Liver (tissue), 8 donors: ENCODE measurements at regions not wholly inside any gene's neighbourhood (a gene's known extent, or its start where the extent isn't known, plus 50 kb on each side); places are given as distances from the start of the nearest gene placed in this dataset.

Experiments
- DNase-seq: peaks from one replicate; pipeline ENCODE4 v3.0.0-alpha.2; 2017; ENCODE audit warnings: low spot score
- H3K27ac ChIP-seq, 2 donors: one replicate each; pipeline ENCODE4 v1.7.0; 2013; ENCODE audit warnings: inconsistent platforms in 2 of 2, low read length in 2 of 2, control low read depth in 1 of 2, low read depth in 1 of 2, mild to moderate bottlenecking in 1 of 2
- H3K27me3 ChIP-seq, 4 donors: one replicate each; pipeline versions ENCODE4 v1.6.1 to v1.7.0; 2013; ENCODE audit warnings: low read length in 3 of 4, inconsistent platforms in 1 of 4, mild to moderate bottlenecking in 1 of 4, moderate library complexity in 1 of 4; ENCODE audit not compliant: control insufficient read depth in 4 of 4, insufficient read depth in 4 of 4
- H3K36me3 ChIP-seq, 4 donors: one replicate each; pipeline versions ENCODE4 v1.6.1 to v1.7.0; 2013; ENCODE audit warnings: low read length in 3 of 4, mild to moderate bottlenecking in 3 of 4, low read depth in 1 of 4, moderate library complexity in 1 of 4; ENCODE audit not compliant: control insufficient read depth in 4 of 4, insufficient read depth in 3 of 4
- H3K4me1 ChIP-seq, 4 donors: one replicate each; pipeline versions ENCODE4 v1.6.1 to v1.7.0; 2013; ENCODE audit warnings: low read length in 3 of 4, mild to moderate bottlenecking in 3 of 4, moderate library complexity in 1 of 4; ENCODE audit not compliant: control insufficient read depth in 4 of 4, insufficient read depth in 4 of 4
- H3K4me3 ChIP-seq, 3 donors: one replicate each; pipeline versions ENCODE4 v1.6.1 to v1.7.0; 2013; ENCODE audit warnings: low read length in 3 of 3, control low read depth in 1 of 3, low read depth in 1 of 3, mild to moderate bottlenecking in 1 of 3
- H3K9ac ChIP-seq, 2 donors: one replicate each; pipeline ENCODE4 v1.7.0; 2013; ENCODE audit warnings: low read length in 2 of 2, mild to moderate bottlenecking in 2 of 2, moderate library complexity in 2 of 2, control low read depth in 1 of 2, low read depth in 1 of 2
- H3K9me3 ChIP-seq, 4 donors: one replicate each; pipeline versions ENCODE4 v1.6.1 to v1.7.0; 2013; ENCODE audit warnings: low read length in 3 of 4; ENCODE audit not compliant: control insufficient read depth in 4 of 4
- EGR1 ChIP-seq, 2 donors: IDR thresholded peaks; 2 replicates each; pipeline ENCODE4 v1.6.1; 2016 to 2018; ENCODE audit warnings: antibody characterized with exemption in 2 of 2, low read depth in 2 of 2
- FOXA1 ChIP-seq: IDR thresholded peaks from 2 replicates; pipeline ENCODE4 v1.6.1; 2016; ENCODE audit warnings: antibody characterized with exemption
- FOXA2 ChIP-seq: IDR thresholded peaks from 2 replicates; pipeline ENCODE4 v1.6.1; 2016; ENCODE audit warnings: antibody characterized with exemption
- GABPA ChIP-seq, 2 donors: IDR thresholded peaks in 1 of 2; conservative IDR thresholded peaks in 1 of 2; 2 replicates each; pipeline ENCODE4 v1.6.1; 2016; ENCODE audit warnings: antibody characterized with exemption in 2 of 2, mild to moderate bottlenecking in 1 of 2, moderate library complexity in 1 of 2
- HNF4A ChIP-seq, 2 donors: conservative IDR thresholded peaks; 2 replicates each; pipeline ENCODE4 v1.6.1; 2016; ENCODE audit warnings: antibody characterized with exemption in 2 of 2, mild to moderate bottlenecking in 2 of 2
- HNF4G ChIP-seq: IDR thresholded peaks from 2 replicates; pipeline ENCODE4 v1.6.1; 2016; ENCODE audit warnings: antibody characterized with exemption
- JUND ChIP-seq, 2 donors: IDR thresholded peaks; 2 replicates each; pipeline ENCODE4 v1.6.1; 2016; ENCODE audit warnings: antibody characterized with exemption in 2 of 2
- NR2F2 ChIP-seq: IDR thresholded peaks from 2 replicates; pipeline ENCODE4 v1.6.1; 2016; ENCODE audit warnings: antibody characterized with exemption
- RAD21 ChIP-seq, 2 donors: IDR thresholded peaks; 2 replicates each; pipeline ENCODE4 v1.6.1; 2016; ENCODE audit warnings: antibody characterized with exemption in 2 of 2, mild to moderate bottlenecking in 2 of 2
- RXRA ChIP-seq, 2 donors: IDR thresholded peaks; 2 replicates each; pipeline ENCODE4 v1.6.1; 2017 to 2018; ENCODE audit warnings: antibody characterized with exemption in 2 of 2, mild to moderate bottlenecking in 1 of 2
- SP1 ChIP-seq: IDR thresholded peaks from 2 replicates; pipeline ENCODE4 v1.6.1; 2018; ENCODE audit warnings: antibody characterized with exemption, mild to moderate bottlenecking
- TAF1 ChIP-seq: conservative IDR thresholded peaks from 2 replicates; pipeline ENCODE4 v1.6.1; 2016; ENCODE audit warnings: antibody characterized with exemption, mild to moderate bottlenecking
- YY1 ChIP-seq: IDR thresholded peaks from 2 replicates; pipeline ENCODE4 v1.6.1; 2016; ENCODE audit warnings: antibody characterized with exemption, mild to moderate bottlenecking
- WGBS: extraction: QIAGEN DNeasy Blood & Tissue Kit; methylation state at CpG from one replicate; pipeline ENCODE4 v1.1.7; 2013; 5-methylcytosine and 5-hydroxymethylcytosine counted together
- TF ChIP-seq, protein P1 (sequence below): IDR thresholded peaks from 2 replicates; pipeline ENCODE4 v1.6.1; 2016; ENCODE audit warnings: antibody characterized with exemption
- TF ChIP-seq, protein P2 (sequence below): IDR thresholded peaks from 2 replicates; pipeline ENCODE4 v1.6.1; 2016; ENCODE audit warnings: antibody characterized with exemption
- TF ChIP-seq, protein P3 (sequence below): IDR thresholded peaks from 2 replicates; pipeline ENCODE4 v1.6.1; 2016; ENCODE audit warnings: antibody characterized with exemption
- TF ChIP-seq, protein P4 (sequence below): IDR thresholded peaks from 2 replicates; pipeline ENCODE4 v1.6.1; 2016; ENCODE audit warnings: antibody characterized with exemption, mild to moderate bottlenecking
- TF ChIP-seq, protein P5 (sequence below): fragments of 150-350 bp; IDR thresholded peaks from 2 replicates; pipeline ENCODE4 v1.5.1; 2017; ENCODE audit warnings: improper control_type of control experiment, low read depth, low read length; ENCODE audit not compliant: missing input control
- donor health status: healthy.
- donor health status: healthy.
- donor health status: healthy.
- donor health status: healthy.
- donor health status: healthy.

DNA sequence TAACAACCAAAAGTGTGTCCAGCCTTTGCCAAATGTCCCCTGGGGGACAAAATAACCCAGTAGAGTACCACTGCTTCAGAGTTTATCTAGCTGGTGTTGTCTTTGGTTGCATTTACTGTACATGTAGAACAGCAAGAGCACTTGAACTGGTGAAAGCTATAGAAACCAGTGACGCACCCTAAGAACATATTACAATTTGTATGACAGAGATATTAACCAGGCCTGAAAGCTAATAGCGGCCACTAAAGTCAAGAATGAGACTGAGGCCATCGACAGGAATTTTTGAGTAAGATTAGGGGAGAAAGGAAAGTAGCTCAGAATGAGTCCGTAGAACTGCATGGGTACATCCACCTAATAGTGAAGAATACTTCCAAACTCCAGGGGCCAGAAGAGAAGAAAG is 236.2 kb downstream of the MTERF1 start:
- H3K4me1 ChIP-seq = no peaks in the 10 kb centered on the region
- no peak for DNase-seq
- no peaks in the 10 kb centered on the region for H3K9me3 ChIP-seq
- TF ChIP-seq GABPA (IDR thresholded peaks at IDR 0.05 in 1 of 2, conservative IDR thresholded peaks at IDR 0.05 in 1 of 2) (no peak), TAF1 (no peak), HNF4G (no peak), HNF4A (conservative IDR thresholded peaks at IDR 0.05) (no peak), JUND (IDR thresholded peaks at IDR 0.05) (no peak), EGR1 (IDR thresholded peaks at IDR 0.05; ENCODE audit: low read depth in 2 of 2) (no peak), NR2F2 (no peak), RAD21 (IDR thresholded peaks at IDR 0.05) (no peak), RXRA (IDR thresholded peaks at IDR 0.05) (no peak), FOXA2 (no peak), YY1 (no peak), SP1 (no peak), FOXA1 (no peak)
- TF ChIP-seq, protein P1, sequence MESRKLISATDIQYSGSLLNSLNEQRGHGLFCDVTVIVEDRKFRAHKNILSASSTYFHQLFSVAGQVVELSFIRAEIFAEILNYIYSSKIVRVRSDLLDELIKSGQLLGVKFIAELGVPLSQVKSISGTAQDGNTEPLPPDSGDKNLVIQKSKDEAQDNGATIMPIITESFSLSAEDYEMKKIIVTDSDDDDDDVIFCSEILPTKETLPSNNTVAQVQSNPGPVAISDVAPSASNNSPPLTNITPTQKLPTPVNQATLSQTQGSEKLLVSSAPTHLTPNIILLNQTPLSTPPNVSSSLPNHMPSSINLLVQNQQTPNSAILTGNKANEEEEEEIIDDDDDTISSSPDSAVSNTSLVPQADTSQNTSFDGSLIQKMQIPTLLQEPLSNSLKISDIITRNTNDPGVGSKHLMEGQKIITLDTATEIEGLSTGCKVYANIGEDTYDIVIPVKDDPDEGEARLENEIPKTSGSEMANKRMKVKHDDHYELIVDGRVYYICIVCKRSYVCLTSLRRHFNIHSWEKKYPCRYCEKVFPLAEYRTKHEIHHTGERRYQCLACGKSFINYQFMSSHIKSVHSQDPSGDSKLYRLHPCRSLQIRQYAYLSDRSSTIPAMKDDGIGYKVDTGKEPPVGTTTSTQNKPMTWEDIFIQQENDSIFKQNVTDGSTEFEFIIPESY = no peak
- TF ChIP-seq, protein P2, sequence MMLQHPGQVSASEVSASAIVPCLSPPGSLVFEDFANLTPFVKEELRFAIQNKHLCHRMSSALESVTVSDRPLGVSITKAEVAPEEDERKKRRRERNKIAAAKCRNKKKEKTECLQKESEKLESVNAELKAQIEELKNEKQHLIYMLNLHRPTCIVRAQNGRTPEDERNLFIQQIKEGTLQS = no peak
- TF ChIP-seq, protein P3, sequence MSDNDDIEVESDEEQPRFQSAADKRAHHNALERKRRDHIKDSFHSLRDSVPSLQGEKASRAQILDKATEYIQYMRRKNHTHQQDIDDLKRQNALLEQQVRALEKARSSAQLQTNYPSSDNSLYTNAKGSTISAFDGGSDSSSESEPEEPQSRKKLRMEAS = no peak
- TF ChIP-seq, protein P4, sequence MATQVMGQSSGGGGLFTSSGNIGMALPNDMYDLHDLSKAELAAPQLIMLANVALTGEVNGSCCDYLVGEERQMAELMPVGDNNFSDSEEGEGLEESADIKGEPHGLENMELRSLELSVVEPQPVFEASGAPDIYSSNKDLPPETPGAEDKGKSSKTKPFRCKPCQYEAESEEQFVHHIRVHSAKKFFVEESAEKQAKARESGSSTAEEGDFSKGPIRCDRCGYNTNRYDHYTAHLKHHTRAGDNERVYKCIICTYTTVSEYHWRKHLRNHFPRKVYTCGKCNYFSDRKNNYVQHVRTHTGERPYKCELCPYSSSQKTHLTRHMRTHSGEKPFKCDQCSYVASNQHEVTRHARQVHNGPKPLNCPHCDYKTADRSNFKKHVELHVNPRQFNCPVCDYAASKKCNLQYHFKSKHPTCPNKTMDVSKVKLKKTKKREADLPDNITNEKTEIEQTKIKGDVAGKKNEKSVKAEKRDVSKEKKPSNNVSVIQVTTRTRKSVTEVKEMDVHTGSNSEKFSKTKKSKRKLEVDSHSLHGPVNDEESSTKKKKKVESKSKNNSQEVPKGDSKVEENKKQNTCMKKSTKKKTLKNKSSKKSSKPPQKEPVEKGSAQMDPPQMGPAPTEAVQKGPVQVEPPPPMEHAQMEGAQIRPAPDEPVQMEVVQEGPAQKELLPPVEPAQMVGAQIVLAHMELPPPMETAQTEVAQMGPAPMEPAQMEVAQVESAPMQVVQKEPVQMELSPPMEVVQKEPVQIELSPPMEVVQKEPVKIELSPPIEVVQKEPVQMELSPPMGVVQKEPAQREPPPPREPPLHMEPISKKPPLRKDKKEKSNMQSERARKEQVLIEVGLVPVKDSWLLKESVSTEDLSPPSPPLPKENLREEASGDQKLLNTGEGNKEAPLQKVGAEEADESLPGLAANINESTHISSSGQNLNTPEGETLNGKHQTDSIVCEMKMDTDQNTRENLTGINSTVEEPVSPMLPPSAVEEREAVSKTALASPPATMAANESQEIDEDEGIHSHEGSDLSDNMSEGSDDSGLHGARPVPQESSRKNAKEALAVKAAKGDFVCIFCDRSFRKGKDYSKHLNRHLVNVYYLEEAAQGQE = no peak
- TF ChIP-seq, protein P5, sequence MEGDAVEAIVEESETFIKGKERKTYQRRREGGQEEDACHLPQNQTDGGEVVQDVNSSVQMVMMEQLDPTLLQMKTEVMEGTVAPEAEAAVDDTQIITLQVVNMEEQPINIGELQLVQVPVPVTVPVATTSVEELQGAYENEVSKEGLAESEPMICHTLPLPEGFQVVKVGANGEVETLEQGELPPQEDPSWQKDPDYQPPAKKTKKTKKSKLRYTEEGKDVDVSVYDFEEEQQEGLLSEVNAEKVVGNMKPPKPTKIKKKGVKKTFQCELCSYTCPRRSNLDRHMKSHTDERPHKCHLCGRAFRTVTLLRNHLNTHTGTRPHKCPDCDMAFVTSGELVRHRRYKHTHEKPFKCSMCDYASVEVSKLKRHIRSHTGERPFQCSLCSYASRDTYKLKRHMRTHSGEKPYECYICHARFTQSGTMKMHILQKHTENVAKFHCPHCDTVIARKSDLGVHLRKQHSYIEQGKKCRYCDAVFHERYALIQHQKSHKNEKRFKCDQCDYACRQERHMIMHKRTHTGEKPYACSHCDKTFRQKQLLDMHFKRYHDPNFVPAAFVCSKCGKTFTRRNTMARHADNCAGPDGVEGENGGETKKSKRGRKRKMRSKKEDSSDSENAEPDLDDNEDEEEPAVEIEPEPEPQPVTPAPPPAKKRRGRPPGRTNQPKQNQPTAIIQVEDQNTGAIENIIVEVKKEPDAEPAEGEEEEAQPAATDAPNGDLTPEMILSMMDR = no peak
- H3K4me3 ChIP-seq = no peak overlapping the region
- no peaks in the 10 kb centered on the region for H3K27me3 ChIP-seq
- 82% methylated on average over 4 of the region's 4 CpGs for WGBS
- no peak overlapping the region for H3K27ac ChIP-seq
- H3K9ac ChIP-seq = no peak overlapping the region
- no peaks in the 10 kb centered on the region for H3K36me3 ChIP-seq
